MV-4-11 (cell line): ENCODE measurements at regions not wholly inside any gene's neighbourhood (a gene's known extent, or its start where the extent isn't known, plus 50 kb on each side); places are given as distances from the start of the nearest gene placed in this dataset.
"Not testable (repeated sequence)": the region's sequence is repeated elsewhere in the genome, so short reads cannot be mapped to it uniquely, and the experiment has no call there.

Source experiments
- DNase-seq: peaks from one replicate; lab custom pipeline; 2025; lab: John Stamatoyannopoulos, UW

DNA sequence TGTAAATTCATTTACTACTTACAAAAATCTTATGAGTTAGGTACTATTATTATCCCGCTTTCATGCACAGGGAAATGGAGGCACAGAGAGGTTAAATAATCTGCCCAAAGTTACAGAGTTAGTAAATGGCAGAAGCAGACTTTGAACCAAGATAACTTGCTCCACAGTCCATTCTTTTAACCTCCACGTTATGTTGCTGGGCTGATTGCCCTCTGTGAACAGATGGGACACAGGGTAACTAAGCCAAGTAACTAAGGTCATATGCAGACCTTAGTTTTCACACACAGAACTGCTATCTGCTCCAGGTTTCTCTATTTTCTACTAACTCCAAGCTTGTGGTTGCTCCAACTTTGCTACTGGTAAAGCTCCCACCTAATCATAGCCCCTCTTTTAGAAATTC is 147.1 kb upstream of the IFNG-AS1 start:
- DNase-seq, result no peak

DNA sequence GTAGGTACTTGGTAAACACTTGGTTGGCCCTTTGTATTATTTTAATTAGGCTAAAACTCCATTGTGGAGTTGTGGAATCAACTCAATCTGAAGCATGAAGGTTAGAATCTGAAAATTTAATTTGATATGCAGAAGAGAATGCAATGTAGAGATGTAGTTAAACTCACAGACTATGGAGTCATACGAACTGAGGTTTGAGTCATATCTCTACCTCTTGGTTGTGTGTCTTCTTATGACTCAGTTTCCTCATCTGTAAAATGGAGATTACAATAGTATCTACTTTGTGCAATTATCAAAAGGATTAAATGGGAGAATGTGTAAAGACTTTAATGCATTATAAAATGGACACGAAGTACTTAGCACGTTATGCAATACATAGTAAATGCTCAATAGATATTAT is 146.0 kb upstream of the IFNG-AS1 start:
- no peak for DNase-seq

DNA sequence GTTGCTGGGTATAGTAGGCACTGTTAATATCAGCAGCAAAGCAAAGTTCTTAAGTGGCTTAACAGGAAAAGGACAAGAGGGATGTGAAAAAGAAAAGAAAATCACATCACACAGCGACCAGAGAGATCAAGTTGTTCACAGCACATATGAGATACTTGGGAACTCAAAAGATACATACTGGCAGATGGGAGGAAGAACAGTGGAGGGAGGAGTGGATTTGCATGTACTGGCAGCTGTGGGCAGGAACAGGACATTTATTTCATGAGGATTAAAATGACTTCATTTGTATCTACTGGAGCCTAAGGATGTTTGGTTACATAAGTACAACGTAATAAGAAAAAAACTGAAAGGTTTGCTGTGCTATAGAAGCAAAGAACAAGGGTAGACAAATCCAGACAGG is 136.5 kb upstream of the IFNG-AS1 start:
- no peak for DNase-seq

DNA sequence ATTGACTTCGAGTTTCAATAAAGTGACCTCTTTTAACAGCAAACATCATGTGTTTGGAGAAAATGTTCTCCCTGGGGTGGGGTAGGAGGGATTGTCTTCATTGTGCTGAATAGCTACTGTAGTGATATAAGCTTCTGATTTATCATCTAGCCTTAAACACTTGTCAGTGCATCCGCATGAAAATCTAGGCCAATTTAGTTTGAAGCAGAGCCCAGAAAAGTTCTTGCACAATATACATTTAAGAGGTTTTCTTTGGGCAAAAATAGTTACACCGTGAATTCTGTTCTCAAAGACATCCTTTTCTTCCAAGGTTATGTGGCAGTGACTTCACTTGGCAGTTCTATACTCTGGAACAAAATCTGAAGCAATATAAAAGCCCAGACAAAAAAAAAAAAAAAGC is 136.0 kb upstream of the IFNG-AS1 start:
- DNase-seq, result no peak

DNA sequence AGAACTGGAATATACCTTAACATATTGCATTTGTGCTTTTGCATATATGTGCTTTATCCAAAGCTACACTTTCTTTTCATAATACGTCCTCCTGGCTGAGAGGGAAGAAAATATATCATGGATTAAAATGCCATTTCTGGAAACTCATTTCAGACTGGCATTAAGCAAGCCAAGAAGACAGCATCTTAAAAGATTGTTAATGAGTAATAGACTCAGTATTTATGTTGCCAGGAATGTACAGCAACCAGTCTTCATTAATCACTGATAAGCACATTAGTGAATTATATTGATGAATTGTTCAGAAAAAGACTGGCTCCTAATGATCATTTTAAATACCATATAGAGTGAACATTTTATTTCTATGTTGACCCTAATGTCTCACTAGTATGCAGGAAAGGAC is 134.9 kb upstream of the IFNG-AS1 start:
- no peak for DNase-seq

DNA sequence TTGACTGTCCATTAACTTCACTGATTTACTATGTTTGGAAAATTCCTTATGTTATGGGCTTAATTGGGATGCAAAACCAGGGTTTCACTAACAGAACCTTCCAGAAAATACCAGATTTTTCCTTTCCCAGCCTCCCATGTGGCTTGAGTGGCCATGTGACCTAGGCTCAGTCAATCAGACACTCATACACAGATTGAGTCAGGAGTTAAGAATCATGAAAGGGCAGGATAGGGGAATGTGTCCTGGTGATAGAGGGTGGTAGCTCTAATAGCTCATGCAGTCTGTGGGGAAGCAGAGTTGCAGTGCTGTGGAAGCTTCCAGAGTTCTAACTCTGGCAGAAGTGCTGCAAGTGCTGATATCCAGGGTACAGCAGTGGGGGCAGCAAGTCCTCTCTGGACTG is 134.1 kb upstream of the IFNG-AS1 start:
- DNase-seq, result no peak

DNA sequence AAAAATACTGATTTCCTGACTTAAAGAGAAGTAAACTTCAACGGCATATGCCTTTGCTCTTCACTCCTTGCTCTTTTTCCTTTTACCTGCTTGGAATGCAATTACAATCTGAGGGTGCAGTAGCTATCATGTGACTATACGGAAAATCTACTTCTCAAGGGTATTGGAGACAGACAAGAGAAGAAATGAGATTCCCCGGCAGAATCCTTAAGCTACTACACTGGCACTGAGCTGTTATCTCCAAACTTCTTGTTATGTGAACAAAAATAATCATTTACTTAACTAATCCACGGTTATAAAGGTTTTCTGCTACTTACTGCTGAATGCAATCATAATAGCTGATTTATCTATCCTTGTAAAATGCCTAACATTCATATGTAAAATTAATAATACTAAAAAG is 118.0 kb upstream of the IFNG-AS1 start:
- DNase-seq, result no peak

DNA sequence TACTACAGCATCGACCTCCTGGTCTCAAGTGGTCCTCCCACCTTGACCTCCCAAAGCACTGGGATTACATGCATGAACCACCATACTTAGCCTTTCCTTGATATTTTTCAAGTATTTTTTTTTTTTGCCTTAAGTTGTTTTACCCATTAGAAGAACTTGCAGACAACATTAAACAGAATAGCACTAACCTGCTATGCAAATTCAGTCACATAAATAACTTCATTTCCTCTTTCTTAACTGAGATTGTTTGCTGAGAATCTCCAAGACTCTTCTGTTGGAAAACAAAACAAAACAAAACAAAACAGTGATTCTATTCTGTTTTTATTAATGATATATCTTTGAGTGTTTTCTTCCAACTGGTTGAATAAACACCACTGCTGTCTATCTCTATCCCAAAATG is 115.9 kb upstream of the IFNG-AS1 start:
- DNase-seq, result no peak

DNA sequence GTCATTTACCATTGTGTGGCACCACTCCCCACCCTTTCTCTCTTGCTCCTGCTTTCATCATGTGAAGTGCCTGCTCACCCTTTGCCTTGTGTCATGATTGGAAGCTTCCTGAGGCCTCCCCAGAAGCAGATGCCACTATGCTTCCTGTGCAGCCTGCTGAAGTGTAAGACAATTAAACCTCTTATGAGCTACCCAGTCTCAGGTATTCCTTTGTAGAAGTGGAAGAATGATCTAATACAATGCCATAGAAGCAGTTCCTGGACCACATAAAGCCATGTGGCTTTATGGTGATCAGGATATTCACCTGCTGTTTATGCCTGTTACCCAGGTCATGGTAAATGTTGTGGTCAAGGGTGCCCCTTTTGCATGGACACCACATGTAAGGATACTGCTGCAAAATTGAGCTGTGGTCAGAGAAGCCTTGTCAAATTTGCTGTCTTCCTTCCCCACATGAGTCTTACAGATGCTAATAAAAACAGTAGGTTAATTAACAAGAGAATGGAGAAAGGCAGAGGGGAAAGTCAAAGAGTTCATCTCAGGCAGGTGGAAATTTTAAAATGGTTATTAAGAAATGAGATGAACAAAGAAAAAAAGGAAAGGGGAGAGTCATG is 112.8 kb upstream of the IFNG-AS1 start:
- DNase-seq, result no peak

DNA sequence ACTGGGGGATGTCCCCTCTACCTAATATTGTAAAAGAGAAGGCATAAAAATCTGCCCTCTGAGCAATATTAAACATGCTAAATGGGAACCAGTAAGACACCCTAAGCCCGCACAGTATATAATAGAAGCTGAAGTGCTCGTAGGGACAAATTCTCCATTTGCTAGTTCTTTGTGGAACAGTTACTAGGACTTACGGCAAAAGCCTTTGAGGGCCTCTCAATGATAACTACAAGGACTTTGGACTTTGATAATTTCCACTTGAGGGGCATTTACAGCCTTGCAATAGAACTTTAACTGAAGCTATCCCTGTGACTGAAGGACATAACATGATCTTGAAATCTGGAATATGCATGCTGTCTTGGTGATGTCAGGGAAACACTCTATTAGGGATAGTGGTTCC is 111.5 kb upstream of the IFNG-AS1 start:
- no peak for DNase-seq

DNA sequence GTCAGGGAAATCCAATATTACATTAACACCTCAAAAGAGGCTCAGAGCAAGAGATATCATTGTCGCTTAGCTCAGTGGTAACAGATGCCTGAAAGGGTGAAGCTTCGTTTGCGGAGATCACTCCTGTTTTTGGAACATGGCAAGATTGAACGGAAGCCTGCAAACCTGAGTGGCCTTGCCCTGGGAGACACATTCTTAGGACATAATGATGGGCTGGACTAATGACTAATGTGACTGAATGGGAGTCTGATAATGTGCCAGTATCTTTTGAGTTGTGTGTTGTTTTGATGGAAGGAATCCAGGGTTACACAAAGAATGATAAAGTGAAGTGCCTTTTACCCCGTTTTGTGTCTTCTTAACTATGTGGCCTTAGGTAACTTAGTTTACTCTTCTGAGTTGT is 109.3 kb upstream of the IFNG-AS1 start:
- DNase-seq, result no peak

DNA sequence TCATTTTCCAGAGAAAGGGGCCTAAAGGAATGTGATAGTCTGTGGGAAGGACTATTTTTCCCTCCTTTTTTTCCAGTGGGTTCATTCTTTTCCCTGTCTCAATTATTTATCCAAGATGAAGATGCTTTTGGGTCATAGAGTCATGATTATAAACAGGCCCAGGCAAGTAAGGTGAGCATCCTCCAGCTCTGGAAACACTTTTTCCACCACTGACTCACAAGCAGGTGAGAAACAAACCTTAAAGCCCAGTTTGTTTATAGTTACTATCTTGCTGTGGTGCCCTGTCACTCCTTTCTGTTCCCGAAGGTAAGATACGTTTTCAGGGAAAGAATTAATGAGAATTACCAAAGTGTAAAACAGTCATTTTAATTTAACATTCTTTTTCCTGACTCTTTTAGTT is 107.7 kb upstream of the IFNG-AS1 start:
- no peak for DNase-seq

DNA sequence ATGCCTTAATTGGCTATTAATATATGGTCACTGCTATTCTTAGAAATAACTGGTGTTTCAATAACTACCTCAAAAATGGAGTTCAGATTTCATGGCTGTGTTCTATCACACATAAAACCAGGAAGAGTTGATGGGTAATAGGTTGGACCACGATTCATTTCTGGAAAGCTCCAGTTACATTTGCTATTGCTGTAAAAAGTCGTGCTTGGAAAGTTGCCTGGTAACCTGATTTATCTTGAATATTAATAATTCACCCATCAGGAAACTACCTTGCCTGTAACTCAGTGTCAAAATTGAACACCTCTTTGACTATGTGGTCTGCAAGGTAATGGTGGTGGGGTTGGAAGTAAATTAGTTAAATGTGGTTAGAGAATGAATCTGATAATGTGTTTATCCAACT is 104.7 kb upstream of the IFNG-AS1 start:
- no peak for DNase-seq

DNA sequence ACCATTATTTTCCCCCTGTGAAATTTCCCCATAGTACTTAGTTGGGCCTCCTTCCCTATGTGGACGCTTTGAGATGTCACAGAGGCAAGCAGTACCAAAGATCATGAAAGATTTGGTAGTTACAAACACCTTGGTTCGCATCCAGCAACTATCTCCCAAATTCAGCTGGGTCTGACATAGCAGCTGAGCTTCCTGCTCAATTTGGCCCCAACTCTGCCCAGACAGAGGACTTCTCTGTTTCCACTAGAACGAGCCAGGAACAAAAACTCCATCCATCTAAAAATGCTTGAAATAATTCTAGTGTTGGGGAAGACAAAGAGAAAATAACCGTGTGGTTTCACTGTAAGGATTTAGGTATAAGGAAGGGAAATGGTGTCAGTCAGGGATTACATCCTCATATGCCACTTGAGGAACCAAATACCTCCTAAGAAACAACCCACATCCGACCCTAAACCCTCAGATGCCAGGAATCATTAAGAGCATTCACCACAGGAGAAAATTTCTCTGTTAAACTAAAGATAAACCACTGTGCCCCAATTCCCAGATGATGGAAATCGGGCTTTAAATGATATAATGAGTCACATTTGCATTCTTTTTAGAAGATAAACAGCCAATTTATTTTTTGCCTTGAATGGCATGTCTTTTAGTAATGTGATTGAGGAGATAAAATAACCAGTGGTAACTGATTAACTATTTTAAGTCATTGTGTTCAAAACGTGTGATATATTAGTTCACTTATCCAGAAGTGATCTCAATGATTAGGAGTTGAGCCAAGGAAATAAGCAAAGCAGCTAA is 103.7 kb upstream of the IFNG-AS1 start:
- DNase-seq, result no peak

DNA sequence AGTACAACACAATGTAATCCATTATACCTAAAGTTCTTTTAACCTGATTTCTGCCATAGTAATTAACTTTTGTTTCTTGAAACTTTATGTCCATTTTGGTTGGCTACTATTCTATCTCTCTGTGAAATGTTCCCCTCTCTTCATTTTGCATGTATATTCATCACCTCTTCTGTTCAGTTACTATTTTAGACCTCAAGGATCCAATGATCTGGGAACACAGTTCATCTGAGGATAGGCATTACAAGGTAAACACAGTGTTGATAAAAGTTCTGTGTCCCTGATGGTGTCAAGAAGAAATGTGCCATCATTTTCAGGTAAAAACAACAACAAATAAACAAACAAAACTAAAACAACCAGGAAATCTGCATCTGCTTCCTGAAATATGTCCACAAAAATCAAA is 102.2 kb upstream of the IFNG-AS1 start:
- DNase-seq, result no peak

DNA sequence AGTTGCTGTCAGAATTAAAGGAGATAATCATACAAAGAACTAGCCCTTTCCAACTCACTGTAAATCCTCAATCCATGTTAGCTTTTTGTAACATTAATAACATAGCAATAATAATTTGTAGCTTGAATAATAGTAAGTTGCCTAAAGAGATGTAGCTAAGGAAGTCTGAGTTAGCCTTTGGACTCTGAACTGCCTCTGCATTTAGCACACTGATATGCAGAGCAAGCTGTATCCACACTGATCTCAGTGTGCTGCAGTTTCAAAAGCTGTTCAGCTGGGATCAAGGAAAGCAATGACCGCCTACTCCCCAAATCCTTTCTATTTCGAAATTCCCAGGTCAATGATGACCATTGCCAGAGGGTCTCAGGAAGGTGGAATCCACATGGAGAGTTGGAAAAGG is 99.3 kb upstream of the IFNG-AS1 start:
- DNase-seq, result no peak

DNA sequence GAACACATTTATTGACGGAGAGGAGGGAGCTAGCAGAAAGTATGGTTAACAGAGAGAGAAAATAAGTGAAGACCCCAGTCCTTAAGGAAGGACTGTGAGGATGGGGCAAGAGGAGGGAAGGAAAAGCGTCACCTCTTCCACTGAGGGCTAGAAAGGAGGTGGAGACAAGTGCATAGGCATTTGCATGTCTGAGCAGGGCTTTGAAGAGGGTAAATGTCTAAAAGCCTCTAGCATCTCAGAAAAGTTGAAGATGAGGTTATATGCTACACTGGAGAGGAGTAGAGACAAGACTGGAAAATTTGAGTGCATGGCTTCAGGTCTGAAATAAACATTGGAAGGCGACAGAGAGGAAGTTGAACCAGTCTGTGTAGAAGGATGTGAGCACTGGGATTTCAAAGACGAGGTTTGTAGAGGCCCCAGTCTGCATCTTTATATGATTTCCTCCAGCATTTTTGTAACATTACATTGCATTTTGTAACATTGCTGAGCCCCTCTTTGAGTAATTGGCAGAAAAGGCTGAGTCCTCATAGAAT is 98.5 kb upstream of the IFNG-AS1 start:
- DNase-seq, result no peak

DNA sequence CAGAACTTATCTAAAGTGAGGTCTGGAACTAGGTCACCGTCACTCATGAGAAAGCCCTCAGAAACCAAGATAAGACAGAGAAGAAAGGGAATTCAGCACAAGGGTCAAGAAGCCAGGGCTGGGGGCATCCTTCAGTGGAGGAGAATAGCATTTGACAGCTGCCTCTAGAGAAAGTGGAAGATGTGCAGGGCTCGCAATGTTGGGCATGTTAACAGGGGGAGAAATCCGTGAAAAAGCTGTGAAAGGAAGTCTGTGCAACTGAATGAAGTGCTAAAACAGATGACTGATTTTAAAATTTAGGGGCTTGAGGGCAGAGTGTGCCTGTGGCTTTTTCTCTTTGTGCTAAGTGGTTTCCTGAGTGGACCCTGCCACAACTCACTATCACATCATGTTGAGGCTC is 97.7 kb upstream of the IFNG-AS1 start:
- no peak for DNase-seq

DNA sequence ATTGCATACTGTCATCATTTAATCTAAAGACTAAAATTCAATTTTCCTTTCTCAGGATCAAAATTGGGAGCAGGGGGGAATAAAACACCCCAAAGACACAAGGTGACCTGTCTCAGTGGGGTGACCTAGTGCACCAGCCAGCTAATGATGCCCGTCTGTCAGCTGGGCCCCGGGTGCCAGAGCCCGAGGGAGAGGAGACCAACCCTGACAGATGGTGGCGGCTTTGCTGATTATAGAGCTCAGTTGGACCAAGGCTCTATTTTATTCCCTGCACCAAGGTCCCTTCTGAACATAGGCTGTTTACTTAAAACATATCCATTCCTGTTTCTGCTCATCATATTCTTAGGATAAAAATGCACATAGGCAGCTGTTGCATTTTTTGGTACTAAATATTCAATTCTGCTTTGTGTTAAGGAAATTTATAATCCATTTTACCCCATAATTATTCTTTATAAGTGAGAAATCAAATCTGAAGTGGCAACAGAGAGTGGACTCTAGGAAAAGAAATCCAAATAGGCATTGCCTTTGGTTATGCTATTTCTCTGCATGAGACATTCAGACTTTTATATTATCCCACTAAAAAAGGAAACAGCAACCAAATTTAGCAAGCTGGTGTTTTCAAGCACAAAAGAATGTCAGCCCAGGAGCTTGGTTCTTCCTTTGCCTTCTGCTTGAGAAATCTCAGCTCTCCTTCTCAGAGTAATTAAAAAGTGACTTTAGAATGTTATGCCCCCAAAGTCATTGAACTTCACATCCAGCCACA is 96.8 kb upstream of the IFNG-AS1 start:
- DNase-seq, result no peak

DNA sequence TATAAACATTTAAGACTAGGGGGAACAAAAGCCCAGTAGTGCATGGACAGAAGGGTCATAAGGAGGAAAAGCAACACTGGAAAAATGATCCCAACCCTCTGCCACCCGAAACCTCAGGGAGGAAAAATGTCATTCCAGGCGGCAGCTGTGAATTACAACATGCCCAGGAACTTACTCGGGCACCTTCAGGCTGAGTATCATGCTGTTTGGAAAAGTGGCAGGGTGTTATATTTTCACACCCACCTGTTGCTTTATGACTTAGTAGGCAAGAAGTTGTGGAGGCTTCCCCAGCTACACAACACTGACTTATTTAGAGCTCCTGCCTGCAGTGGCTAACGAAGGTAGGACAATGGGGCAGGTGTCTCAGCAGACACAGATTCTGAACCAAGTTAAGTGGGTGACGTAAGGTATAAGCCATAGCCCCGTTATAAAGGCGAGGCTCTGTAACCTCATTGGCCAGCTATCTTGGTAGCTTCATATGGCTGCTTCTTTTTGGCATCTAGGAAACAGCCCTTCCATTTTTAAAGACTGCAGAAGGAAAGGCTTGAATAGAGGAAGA is 96.1 kb upstream of the IFNG-AS1 start:
- no peak for DNase-seq

DNA sequence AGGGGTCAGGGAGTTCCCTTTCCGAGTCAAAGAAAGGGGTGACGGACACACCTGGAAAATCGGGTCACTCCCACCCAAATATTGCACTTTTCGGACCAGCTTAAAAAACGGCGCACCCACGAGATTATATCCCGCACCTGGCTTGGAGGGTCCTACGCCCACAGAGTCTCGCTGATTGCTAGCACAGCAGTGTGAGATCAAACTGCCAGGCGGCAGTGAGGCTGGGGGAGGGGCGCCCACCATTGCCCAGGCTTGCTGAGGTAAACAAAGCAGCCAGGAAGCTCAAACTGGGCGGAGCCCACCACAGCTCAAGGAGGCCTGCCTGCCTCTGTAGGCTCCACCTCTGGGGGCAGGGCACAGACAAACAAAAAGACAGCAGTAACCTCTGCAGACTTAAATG is 88.8 kb upstream of the IFNG-AS1 start:
- not testable (repeated sequence) for DNase-seq

DNA sequence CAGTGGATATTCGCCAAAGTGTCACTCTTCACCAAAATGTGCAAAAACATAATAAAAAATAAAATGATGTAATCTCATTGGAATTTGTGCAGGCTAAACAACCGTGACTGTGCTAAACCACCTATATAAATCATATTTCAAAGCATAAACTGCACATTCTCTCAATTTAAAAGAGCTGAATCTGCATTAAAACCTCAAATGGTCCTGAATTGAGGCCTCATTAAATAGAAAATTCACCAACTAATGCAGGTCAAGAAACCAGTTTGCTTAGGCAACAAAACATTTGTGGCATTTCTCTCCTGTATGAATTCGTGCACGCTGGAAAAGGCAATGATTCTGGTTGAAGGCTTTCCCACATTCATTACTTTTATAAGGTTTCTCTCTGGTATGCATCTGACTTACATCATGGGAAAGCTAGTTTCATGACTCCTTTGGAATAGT is 80.1 kb upstream of the IFNG-AS1 start:
- no peak for DNase-seq

DNA sequence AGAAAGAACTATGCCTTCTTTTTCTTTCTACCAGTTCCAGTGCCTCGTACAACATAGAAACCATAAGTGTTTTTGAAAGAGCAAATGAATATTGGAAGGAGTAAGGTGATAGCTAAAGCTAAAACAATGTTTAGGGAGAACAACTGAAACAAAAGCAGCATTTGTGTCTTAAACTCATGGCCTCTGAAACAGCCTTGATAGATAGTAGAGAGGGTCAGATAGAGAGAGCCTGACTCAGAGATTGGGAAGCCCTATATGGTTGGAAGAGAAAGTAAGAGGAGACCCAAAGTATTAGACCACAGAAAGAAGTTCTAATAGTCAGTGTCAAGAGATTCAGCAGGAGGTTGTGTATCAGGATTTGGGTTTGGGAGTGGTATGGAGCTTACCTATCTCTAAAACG is 79.6 kb upstream of the IFNG-AS1 start:
- DNase-seq, result no peak
